ENCODE measurements at regions not wholly inside any gene's neighbourhood (a gene's known extent, or its start where the extent isn't known, plus 50 kb on each side); places are given as distances from the start of the nearest gene placed in this dataset.

GRCh38 chr11:128399251-128400121 is 187.9 kb downstream of the ETS1 start:
- TF ChIP-seq POLR2A (IDR thresholded peaks at IDR 0.05), result no peak
- TF ChIP-seq CTCF (IDR thresholded peaks at IDR 0.05), result no peak
- TF ChIP-seq POLR2AphosphoS5 (IDR thresholded peaks at IDR 0.05), result no peak

All from prostate gland (tissue), 2 donors.